A673 (cell line): ENCODE measurements at regions not wholly inside any gene's neighbourhood (a gene's known extent, or its start where the extent isn't known, plus 50 kb on each side); places are given as distances from the start of the nearest gene placed in this dataset.

ENCODE experiments used
- BruUV-seq: library from RNA; stranded (reverse); fragments of 400-500 nt; replicated peaks from 2 replicates; lab custom pipeline; 2021; lab: Mats Ljungman, UMichigan
- CTCF ChIA-PET: fragments of 300-600 bp; sonication (Branson Sonifier 250); formaldehyde crosslinking; loops from one replicate; lab custom pipeline; 2022; ENCODE audit warnings: antibody characterized with exemption; lab: Charles Lee
- POLR2A ChIA-PET: fragments of 300-600 bp; sonication (Branson Sonifier 250); formaldehyde crosslinking; loops from one replicate; lab custom pipeline; 2022; ENCODE audit warnings: antibody characterized with exemption; ENCODE audit not compliant: low non-redundant PET; lab: Charles Lee
- DNase-seq: peaks from one replicate; pipeline ENCODE4 v3.0.0-alpha.2; 2015; ENCODE audit warnings: low spot score
- H3K27ac ChIP-seq: fragments of 200-600 bp; sonication (generic); 2 replicates; pipeline ENCODE4 v1.5.1; 2016; ENCODE audit warnings: mixed run types, low read depth, mild to moderate bottlenecking, mixed read lengths, antibody characterized with exemption, low read length; ENCODE audit not compliant: poor library complexity, severe bottlenecking
- H3K27me3 ChIP-seq: fragments of 200-600 bp; sonication (generic); replicated peaks from 2 replicates; pipeline ENCODE4 v1.6.1; 2017; ENCODE audit warnings: mixed run types, low read depth, mild to moderate bottlenecking, mixed read lengths, antibody characterized with exemption, low read length; ENCODE audit not compliant: insufficient read depth, poor library complexity
- H3K36me3 ChIP-seq: fragments of 200-600 bp; sonication (generic); 2 replicates; pipeline ENCODE4 v1.6.1; 2016; ENCODE audit warnings: mixed run types, mild to moderate bottlenecking, mixed read lengths, antibody characterized with exemption, low read length; ENCODE audit not compliant: insufficient read depth, poor library complexity, severe bottlenecking
- H3K4me1 ChIP-seq: fragments of 200-600 bp; sonication (generic); 2 replicates; pipeline ENCODE4 v1.6.1; 2017; ENCODE audit warnings: mixed run types, mild to moderate bottlenecking, mixed read lengths, antibody characterized with exemption, low read length; ENCODE audit not compliant: insufficient read depth, poor library complexity, severe bottlenecking
- H3K4me3 ChIP-seq: fragments of 200-600 bp; sonication (generic); 2 replicates; pipeline ENCODE4 v1.5.1; 2016; ENCODE audit warnings: low read depth, mixed run types, mild to moderate bottlenecking, mixed read lengths, low read length; ENCODE audit not compliant: poor library complexity, severe bottlenecking
- H3K9me3 ChIP-seq: fragments of 200-600 bp; sonication (generic); 2 replicates; pipeline ENCODE4 v1.6.1; 2016; ENCODE audit warnings: mixed run types, low read depth, mild to moderate bottlenecking, mixed read lengths, antibody characterized with exemption, low read length; ENCODE audit not compliant: poor library complexity, severe bottlenecking
- EZH2 ChIP-seq: fragments of 200-600 bp; sonication (generic); IDR thresholded peaks from 2 replicates; pipeline ENCODE4 v1.6.1; 2017; ENCODE audit warnings: borderline replicate concordance, low read depth, mild to moderate bottlenecking, mixed read lengths, antibody characterized with exemption, low read length; ENCODE audit not compliant: poor library complexity, severe bottlenecking
- intact Hi-C: fragments of 100-400 bp; cut with micrococcal nuclease; formaldehyde crosslinking; loops from one replicate; pipeline ENCODE4 v1.10.0; 2022; ENCODE audit not compliant: unreplicated experiment
- TF ChIP-seq, protein P1 (sequence below): fragments of 300-800, 200-600 bp; sonication (generic); conservative IDR thresholded peaks from 2 replicates; pipeline ENCODE4 v1.5.1; 2017; ENCODE audit warnings: low read depth, mild to moderate bottlenecking, antibody characterized with exemption, low read length, moderate library complexity, mixed read lengths

GRCh38 chr2:117101613-117102012 is 712.9 kb upstream of the DDX18 start:
- H3K4me1 ChIP-seq: no peaks in the 10 kb centered on the region
- H3K4me3 ChIP-seq: no peak overlapping the region
- ChIA-PET POLR2A (no interaction called here), CTCF (no interaction called here)
- intact Hi-C loops: no loop called here
- peaks cover 4% of the 10 kb centered on the region for H3K9me3 ChIP-seq
- no peak overlapping the region for H3K27ac ChIP-seq
- no peak for TF ChIP-seq EZH2
- TF ChIP-seq, protein P1, sequence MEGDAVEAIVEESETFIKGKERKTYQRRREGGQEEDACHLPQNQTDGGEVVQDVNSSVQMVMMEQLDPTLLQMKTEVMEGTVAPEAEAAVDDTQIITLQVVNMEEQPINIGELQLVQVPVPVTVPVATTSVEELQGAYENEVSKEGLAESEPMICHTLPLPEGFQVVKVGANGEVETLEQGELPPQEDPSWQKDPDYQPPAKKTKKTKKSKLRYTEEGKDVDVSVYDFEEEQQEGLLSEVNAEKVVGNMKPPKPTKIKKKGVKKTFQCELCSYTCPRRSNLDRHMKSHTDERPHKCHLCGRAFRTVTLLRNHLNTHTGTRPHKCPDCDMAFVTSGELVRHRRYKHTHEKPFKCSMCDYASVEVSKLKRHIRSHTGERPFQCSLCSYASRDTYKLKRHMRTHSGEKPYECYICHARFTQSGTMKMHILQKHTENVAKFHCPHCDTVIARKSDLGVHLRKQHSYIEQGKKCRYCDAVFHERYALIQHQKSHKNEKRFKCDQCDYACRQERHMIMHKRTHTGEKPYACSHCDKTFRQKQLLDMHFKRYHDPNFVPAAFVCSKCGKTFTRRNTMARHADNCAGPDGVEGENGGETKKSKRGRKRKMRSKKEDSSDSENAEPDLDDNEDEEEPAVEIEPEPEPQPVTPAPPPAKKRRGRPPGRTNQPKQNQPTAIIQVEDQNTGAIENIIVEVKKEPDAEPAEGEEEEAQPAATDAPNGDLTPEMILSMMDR: no peak
- BruUV-seq: no TSS peak
- H3K27me3 ChIP-seq: no peaks in the 10 kb centered on the region
- DNase-seq: no peak
- H3K36me3 ChIP-seq: no peaks in the 10 kb centered on the region

- ChIA-PET POLR2A (no interaction called here), CTCF (no interaction called here)
- H3K27me3 ChIP-seq: no peaks in the 10 kb centered on the region
- no peaks in the 10 kb centered on the region for H3K36me3 ChIP-seq
- H3K9me3 ChIP-seq: no peaks in the 10 kb centered on the region
- no TSS peak for BruUV-seq
- TF ChIP-seq EZH2: no peak
- TF ChIP-seq, protein P1: no peak
- no peak for DNase-seq
- intact Hi-C loops: no loop called here
- H3K4me3 ChIP-seq: no peak overlapping the region
- no peak overlapping the region for H3K27ac ChIP-seq
- no peaks in the 10 kb centered on the region for H3K4me1 ChIP-seq
Measured at GRCh38 chr2:117108741-117109267, 705.7 kb upstream of the DDX18 start.

GRCh38 chr2:117118994-117119393 is 695.5 kb upstream of the DDX18 start:
- no peaks in the 10 kb centered on the region for H3K4me1 ChIP-seq
- H3K27ac ChIP-seq: no peak overlapping the region
- DNase-seq: no peak
- intact Hi-C loops: no loop called here
- no TSS peak for BruUV-seq
- no peak for TF ChIP-seq EZH2
- TF ChIP-seq, protein P1: no peak
- ChIA-PET CTCF (no interaction called here), POLR2A (no interaction called here)
- H3K27me3 ChIP-seq: no peaks in the 10 kb centered on the region
- no peak overlapping the region for H3K4me3 ChIP-seq
- peaks cover 7% of the 10 kb centered on the region for H3K9me3 ChIP-seq
- H3K36me3 ChIP-seq: no peaks in the 10 kb centered on the region
